ENCODE measurements at regions not wholly inside any gene's neighbourhood (a gene's known extent, or its start where the extent isn't known, plus 50 kb on each side); places are given as distances from the start of the nearest gene placed in this dataset.

DNA sequence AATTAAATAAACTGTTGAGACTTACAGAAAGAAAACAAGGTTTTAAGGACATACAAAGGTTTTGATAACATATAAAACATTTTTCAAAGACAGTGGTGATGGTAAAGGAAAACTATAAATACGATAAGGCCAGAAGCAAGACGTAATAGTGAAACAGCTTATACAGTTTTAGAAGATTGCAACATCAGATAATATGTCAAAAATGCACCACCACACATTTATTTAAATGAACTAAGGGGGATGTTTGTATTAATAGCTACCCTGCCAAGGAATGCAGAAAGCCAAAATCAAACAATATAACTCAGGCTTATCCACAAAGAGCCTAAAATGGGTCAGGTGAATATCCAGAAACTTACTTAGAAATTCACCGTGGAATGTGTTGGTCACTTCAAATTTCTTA is 981.6 kb upstream of the FAT3 start:
- TF ChIP-seq CTCF (IDR thresholded peaks at IDR 0.05; ENCODE audit: low read depth, low read length, missing control alignments): no peak
- no peak overlapping the region for H3K4me3 ChIP-seq (ENCODE audit: low read depth, low read length)
- no peak for DNase-seq (ENCODE audit: low read depth)

DNA sequence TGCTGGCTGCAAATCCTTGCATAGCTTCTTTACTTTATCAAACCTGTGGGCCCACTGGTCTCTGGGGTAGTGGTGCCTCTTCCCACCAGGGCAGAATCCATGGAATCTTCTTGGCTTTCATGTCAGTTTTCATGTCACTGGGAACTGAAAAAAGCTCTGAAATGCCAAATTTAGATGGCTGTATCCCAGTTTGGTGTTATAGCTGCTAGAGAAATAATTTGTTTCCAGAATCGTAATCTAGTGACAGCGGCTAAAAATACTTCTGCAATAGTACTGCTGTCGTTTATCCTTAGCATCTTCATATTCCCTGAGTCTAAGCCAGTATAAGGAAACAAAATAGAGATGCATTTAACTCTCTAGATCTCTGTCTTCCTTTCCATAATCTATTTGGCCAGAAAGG is 983.4 kb upstream of the FAT3 start:
- no peak for TF ChIP-seq CTCF (IDR thresholded peaks at IDR 0.05; ENCODE audit: low read depth, low read length, missing control alignments)
- H3K4me3 ChIP-seq (ENCODE audit: low read depth, low read length): no peak overlapping the region
- DNase-seq (ENCODE audit: low read depth): no peak

- no peak overlapping the region for H3K4me3 ChIP-seq (ENCODE audit: low read depth, low read length)
Measured at GRCh38 chr11:91239359-91239758, 985.3 kb upstream of the FAT3 start.

DNA sequence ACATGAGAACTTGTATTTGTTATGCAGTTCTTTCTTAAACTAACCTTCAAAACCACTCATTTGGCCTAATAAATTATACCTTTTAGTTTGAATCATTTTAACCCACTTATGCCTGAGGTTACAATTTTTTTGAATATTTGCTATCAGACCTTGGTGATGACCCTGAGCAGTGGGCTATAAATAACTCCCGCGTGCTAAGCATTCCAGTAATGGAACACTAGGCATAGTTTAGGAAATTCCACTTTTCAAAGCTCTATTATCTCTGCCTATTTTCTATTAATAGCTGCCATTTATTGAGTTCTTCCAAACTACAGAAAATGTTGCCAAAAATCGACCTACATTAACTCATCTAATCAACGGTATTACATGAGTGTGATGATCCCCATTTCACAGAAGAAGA is 993.4 kb upstream of the FAT3 start:
- no peak for DNase-seq (ENCODE audit: low read depth)
- TF ChIP-seq CTCF (IDR thresholded peaks at IDR 0.05; ENCODE audit: low read depth, low read length, missing control alignments): no peak
- H3K4me3 ChIP-seq (ENCODE audit: low read depth, low read length): no peak overlapping the region

More at GRCh38 chr11:91239359-91239758, 985.3 kb upstream of the FAT3 start:
- DNase-seq (ENCODE audit: low read depth): no peak
- no peak for TF ChIP-seq CTCF (IDR thresholded peaks at IDR 0.05; ENCODE audit: low read depth, low read length, missing control alignments)

- no peak for TF ChIP-seq CTCF (IDR thresholded peaks at IDR 0.05; ENCODE audit: low read depth, low read length, missing control alignments)
- no peak overlapping the region for H3K4me3 ChIP-seq (ENCODE audit: low read depth, low read length)
- no peak for DNase-seq (ENCODE audit: low read depth)
Measured at GRCh38 chr11:91230647-91231046, 994.0 kb upstream of the FAT3 start.

GRCh38 chr11:91222830-91223229 is 1000.0 kb upstream of the CHORDC1 start:
- TF ChIP-seq CTCF (IDR thresholded peaks at IDR 0.05; ENCODE audit: low read depth, low read length, missing control alignments): no peak
- DNase-seq (ENCODE audit: low read depth): no peak
- H3K4me3 ChIP-seq (ENCODE audit: low read depth, low read length): no peak overlapping the region

GRCh38 chr11:91220476-91221202 is 997.8 kb upstream of the CHORDC1 start:
- no peak for DNase-seq (ENCODE audit: low read depth)
- H3K4me3 ChIP-seq (ENCODE audit: low read depth, low read length): no peak overlapping the region
- no peak for TF ChIP-seq CTCF (IDR thresholded peaks at IDR 0.05; ENCODE audit: low read depth, low read length, missing control alignments)
